ENCODE measurements at regions not wholly inside any gene's neighbourhood (a gene's known extent, or its start where the extent isn't known, plus 50 kb on each side); places are given as distances from the start of the nearest gene placed in this dataset.
A peak's percentile ranks its signal among the peaks of the same experiment; 100 is the strongest.
"Not testable (repeated sequence)": the region's sequence is repeated elsewhere in the genome, so short reads cannot be mapped to it uniquely, and the experiment has no call there.

DNA sequence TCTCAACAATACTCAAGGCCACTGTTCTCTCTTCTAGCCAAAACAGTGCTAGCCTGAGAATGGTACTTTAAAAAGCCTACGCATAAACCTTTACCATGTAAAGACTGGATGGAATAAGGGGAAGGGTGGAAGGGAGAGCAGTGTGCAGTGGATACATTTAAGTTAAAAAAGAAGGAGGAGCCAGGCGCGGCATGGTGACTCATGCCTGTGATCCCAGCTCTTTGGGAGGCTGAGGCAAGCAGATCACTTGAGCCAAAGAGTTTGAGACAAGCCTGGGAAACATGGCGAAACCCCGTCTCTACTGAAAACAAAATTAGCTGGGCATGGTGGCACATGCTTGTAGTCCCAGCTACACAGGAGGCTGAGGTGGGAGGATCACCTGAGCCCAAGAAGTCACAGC is 127.7 kb upstream of the KIF2A start:
- no peak for DNase-seq (ENCODE audit: low read depth)

DNA sequence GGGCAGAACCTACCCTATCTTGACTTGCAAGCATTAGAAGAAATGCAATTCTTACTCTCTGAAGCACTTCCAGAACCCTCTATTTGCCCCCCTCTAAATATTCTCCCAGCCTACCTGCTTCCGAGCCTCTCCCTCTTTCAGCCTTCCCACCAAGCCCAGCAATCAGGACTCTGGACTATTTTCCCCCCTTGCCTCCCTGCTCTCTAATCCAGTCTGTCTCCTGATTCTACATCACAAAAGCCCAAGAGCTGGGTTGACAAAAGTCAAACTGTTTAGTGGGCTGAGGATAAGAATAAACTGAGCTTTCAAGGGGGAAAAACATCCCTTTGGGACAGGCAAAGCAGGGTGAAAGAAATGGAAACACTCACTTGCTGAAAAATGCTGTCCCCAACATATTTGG is 123.2 kb upstream of the KIF2A start:
- DNase-seq (ENCODE audit: low read depth): no peak

GRCh38 chr5:62183727-62184126 is 122.3 kb upstream of the KIF2A start:
- no peak for DNase-seq (ENCODE audit: low read depth)

GRCh38 chr5:62184444-62184843 is 121.6 kb upstream of the KIF2A start:
- DNase-seq (ENCODE audit: low read depth): no peak

- DNase-seq (ENCODE audit: low read depth): no peak
Measured at GRCh38 chr5:62190173-62190572, 115.8 kb upstream of the KIF2A start.

- DNase-seq (ENCODE audit: low read depth): no peak
Measured at GRCh38 chr5:62190931-62191330, 115.1 kb upstream of the KIF2A start.

DNA sequence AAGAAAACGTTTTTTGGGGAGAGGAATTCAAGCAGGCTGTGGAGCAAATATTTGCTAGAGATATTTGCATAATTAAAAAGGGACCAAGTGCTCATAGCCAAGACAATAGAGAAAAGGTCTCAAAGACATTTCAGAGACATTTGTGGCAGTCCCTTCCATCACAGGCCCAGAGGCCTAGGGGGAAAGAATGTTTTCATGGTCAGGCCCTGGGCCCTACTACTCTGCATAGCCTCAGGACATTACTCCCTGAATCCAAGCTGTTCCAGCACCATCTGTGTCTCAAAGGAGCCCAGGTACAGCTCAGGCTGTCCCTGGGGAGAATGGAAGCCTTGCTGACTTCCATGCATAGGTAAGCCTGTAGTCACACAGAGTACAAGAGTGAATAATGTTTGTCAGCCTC is 113.0 kb upstream of the KIF2A start:
- DNase-seq (ENCODE audit: low read depth): no peak

DNA sequence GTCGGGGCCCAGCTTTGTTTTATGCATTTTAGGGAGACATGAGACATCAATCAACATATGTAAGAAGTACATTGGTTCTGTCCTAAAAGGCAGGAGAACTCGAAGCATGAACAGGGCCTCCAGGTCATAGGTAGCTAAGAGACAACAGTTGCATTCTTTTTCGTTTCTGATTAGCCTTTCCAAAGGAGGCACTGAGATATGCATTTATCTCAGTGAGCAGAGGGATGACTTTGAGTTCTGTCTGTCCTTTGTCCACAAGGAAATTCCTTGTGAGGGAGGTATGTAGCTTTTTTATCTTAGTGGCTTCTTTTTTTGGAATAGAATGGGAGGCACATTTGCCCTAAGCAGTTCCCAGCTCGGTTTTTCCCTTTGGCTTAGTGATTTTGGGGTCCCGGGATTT is 109.5 kb upstream of the KIF2A start:
- not testable (repeated sequence) for DNase-seq (ENCODE audit: low read depth)

- no peak for DNase-seq (ENCODE audit: low read depth)
Measured at GRCh38 chr5:62197697-62198096, 108.3 kb upstream of the KIF2A start.

- DNase-seq (ENCODE audit: low read depth): no peak
Measured at GRCh38 chr5:62198421-62198820, 107.6 kb upstream of the KIF2A start.

DNA sequence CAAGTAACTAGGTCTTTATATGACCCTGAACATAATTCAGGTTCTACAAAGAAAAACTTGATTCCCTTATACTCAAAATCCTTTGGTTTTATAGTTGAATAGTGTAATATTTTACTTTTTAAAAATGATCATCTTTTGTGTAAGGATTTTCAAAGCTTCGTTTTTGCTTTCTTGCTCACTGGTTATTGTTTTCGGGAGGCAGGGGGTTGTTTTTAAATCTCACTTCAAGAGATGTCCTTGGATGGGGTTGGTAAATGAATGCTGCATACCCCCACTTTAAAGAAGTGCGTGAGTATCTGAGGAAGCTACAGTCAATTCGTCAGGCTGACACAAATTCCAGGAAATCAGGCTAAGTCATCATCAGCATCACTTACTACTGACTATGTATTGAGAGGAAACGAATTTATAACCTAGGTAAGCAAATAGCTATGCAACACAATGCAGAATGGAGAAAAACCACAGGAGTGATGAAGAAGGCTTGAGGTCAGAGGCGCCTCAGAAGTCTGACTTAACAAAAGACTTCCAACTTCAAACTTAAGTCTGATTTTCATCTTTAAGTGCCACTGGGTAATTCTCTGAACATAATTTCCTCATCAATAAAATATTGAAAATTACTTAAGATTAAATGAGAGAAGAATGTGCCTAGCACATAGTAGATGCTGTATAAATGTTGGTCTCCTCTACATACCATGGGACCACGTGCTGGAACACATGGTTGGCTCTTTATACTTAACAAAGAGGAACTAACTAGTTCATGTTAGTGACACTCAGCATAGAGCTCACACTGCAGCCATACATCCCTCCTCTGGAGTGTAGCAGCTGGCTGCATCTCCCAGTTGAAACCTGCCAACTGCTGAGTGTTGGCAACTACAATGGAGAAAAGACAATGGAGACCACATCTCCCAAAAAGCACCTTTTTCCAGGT is 106.0 kb upstream of the KIF2A start:
- no peak for DNase-seq (ENCODE audit: low read depth)

DNA sequence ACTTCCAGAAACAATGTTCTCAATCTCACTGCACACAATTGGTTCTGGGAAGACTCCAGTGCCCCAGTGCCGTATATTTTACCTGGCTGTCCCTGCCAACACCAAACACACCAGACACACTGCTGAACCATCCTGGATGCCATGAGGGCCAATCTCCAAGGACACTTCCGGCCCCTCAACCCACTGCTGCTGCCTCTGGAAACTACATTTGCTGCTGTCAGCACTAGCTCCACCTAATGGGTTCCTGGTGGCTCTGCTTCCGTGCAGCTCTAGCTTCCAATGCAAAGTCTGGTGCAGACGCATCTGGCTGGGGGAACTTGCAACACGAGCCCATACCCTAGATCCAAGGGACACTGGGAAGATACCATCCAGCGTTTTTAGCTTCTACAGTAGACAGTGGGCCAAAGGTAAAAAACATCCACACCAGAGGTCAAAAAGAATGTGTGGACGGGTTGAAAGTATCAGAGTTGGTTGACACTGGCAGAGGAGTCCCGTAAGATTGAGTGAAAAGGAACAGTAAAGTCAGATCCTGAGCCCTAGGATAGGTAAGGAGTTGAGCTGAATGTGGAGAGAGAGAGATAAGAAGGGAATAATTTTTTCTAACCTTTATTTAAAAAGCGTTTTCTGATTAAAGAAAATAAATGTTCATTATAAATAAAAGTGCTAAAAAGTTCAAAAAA is 99.7 kb upstream of the KIF2A start:
- peak; percentile 5 for DNase-seq (ENCODE audit: low read depth)

GRCh38 chr5:62208218-62208852 is 97.7 kb upstream of the KIF2A start:
- DNase-seq (ENCODE audit: low read depth): no peak

- no peak for DNase-seq (ENCODE audit: low read depth)
Measured at GRCh38 chr5:62211405-62211804, 94.6 kb upstream of the KIF2A start.

DNA sequence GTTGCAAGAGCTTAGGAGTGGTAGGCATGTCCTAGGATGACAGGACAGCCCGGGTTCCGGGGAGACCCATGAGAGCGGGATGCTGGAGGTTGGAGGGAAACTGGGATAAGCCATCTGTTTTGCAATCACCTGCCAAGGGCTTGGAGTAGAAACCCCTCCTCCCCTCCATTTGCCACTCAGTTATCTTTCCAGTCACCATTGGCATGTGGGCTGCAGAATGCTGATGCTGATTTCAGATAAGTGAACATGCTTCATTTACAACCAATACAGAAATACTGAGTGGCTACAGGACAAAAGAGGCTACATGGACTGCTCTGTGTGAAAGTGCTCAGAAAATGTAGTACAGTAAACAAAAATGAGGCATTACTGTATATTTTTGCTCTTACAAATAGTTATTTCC is 93.4 kb upstream of the KIF2A start:
- DNase-seq (ENCODE audit: low read depth): no peak

DNA sequence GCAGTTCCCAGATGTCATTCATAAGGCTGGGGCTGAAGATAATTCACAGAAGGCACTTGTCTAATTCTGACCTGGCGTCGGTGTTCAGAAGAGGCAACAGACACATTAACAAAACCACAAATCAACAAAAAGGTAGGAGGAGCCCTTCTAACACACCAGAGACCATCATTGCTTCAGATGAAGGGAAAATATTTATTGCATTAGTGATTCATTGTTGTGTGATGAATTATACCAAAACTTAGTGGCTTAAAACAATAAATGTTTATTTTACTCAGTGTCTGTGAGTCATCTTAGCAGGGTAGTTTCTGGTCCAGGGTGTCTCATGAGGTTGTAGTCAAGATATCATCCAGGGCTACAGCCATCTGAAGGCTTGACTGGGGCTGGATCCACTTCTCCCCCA is 91.3 kb upstream of the KIF2A start:
- DNase-seq (ENCODE audit: low read depth): peak; percentile 17

GRCh38 chr5:62216603-62217002 is 89.4 kb upstream of the KIF2A start:
- not testable (repeated sequence) for DNase-seq (ENCODE audit: low read depth)

GRCh38 chr5:62217095-62217494 is 88.9 kb upstream of the KIF2A start:
- peak; percentile 7 for DNase-seq (ENCODE audit: low read depth)

GRCh38 chr5:62218860-62219259 is 87.1 kb upstream of the KIF2A start:
- DNase-seq (ENCODE audit: low read depth): not testable (repeated sequence)

DNA sequence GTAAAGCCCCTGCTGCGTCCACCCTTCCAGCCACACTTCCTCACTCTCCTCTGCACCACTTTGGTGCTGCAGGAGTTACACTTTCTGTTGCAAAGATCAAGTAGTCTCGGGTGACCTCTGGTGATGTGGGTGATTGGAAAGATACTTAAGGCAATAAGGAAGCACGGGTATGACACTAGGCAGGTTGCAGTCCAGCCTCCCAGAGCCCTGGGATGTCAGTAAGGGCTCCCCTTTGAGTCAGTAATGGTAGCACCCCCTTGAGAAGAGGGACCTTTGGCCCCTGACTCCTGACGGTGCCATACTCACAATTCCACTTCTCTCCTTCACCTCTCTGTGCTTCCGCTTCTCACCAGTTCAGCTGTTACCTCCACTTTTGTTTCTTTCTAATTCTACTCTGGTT is 84.1 kb upstream of the KIF2A start:
- DNase-seq (ENCODE audit: low read depth): not testable (repeated sequence)

DNA sequence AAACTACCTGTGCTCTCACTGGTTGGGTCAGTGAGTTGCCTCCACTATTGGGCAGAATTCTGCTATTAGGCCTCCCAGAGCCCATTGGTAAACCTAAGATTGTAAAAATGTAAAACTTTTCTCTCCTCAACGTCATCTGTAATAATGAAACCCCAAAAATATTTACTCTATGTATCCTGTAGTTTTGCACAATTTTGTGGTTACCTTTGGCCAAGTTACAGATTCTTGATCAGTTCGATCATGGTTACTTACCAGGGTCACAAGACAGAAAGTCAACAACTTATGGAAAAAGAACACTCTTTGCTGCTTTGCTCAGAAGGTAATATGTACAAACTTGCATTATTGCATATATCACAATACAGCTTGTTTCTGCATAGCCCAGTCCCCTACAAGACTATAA is 83.7 kb upstream of the KIF2A start:
- peak; percentile 46 for DNase-seq (ENCODE audit: low read depth)

- DNase-seq (ENCODE audit: low read depth): not testable (repeated sequence)
Measured at GRCh38 chr5:62223312-62223670, 82.7 kb upstream of the KIF2A start.

- not testable (repeated sequence) for DNase-seq (ENCODE audit: low read depth)
Measured at GRCh38 chr5:62224987-62225601, 80.9 kb upstream of the KIF2A start.

Data from amniotic epithelial cell (primary cell).